ENCODE measurements at regions not wholly inside any gene's neighbourhood (a gene's known extent, or its start where the extent isn't known, plus 50 kb on each side); places are given as distances from the start of the nearest gene placed in this dataset.
"Not testable (repeated sequence)": the region's sequence is repeated elsewhere in the genome, so short reads cannot be mapped to it uniquely, and the experiment has no call there.

- in situ Hi-C loops (cut with HindIII; ENCODE audit: low sequenced_read_pairs) = no loop called here
- no peak for DNase-seq (ENCODE audit: low read depth, low spot score)
- TF ChIP-seq CTCF (IDR thresholded peaks at IDR 0.05; ENCODE audit: low read depth, low read length) = no peak
- H3K4me3 ChIP-seq (ENCODE audit: low read depth, low read length) = no peak overlapping the region
Observed at GRCh38 chr5:93219641-93220145, 361.3 kb downstream of the NR2F1-AS1 start.

GRCh38 chr5:93213111-93213794 is 367.8 kb downstream of the NR2F1-AS1 start:
- in situ Hi-C loops (cut with HindIII; ENCODE audit: low sequenced_read_pairs); DNase-seq (ENCODE audit: low read depth, low spot score); H3K4me3 ChIP-seq (ENCODE audit: low read depth, low read length): not testable (repeated sequence)

DNA sequence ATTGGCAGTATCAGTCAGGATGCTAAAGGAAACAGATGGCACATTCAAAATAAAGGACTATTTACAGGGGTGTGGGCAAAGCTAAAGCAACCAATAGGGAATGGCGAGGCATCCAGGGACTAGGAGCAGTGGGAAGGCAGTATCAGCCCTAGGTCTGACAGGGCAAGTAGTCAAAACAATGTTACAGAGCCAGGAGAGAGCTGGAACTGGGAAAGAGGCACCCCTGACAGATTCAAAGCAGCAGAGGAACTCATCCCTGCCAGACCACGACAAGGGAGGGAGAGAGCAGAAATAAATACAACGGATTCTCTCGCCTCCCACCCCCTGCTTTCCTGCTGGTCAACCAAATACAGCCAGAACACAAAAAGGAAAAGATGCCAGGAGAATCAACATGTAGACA is 371.5 kb downstream of the NR2F1-AS1 start:
- no peak overlapping the region for H3K4me3 ChIP-seq (ENCODE audit: low read depth, low read length)
- no peak for TF ChIP-seq CTCF (IDR thresholded peaks at IDR 0.05; ENCODE audit: low read depth, low read length)
- no peak for DNase-seq (ENCODE audit: low read depth, low spot score)
- in situ Hi-C loops (cut with HindIII; ENCODE audit: low sequenced_read_pairs) = no loop called here

- no peak for DNase-seq (ENCODE audit: low read depth, low spot score)
Observed at GRCh38 chr5:93208141-93208751, 372.8 kb downstream of the NR2F1-AS1 start.

GRCh38 chr5:93206203-93206602 is 374.8 kb downstream of the NR2F1-AS1 start:
- in situ Hi-C loops (cut with HindIII; ENCODE audit: low sequenced_read_pairs) = no loop called here
- no peak overlapping the region for H3K4me3 ChIP-seq (ENCODE audit: low read depth, low read length)
- TF ChIP-seq CTCF (IDR thresholded peaks at IDR 0.05; ENCODE audit: low read depth, low read length) = no peak
- no peak for DNase-seq (ENCODE audit: low read depth, low spot score)

More at GRCh38 chr5:93208141-93208751, 372.8 kb downstream of the NR2F1-AS1 start:
- no peak for TF ChIP-seq CTCF (IDR thresholded peaks at IDR 0.05; ENCODE audit: low read depth, low read length)
- H3K4me3 ChIP-seq (ENCODE audit: low read depth, low read length) = no peak overlapping the region
- in situ Hi-C loops (cut with HindIII; ENCODE audit: low sequenced_read_pairs) = no loop called here

DNA sequence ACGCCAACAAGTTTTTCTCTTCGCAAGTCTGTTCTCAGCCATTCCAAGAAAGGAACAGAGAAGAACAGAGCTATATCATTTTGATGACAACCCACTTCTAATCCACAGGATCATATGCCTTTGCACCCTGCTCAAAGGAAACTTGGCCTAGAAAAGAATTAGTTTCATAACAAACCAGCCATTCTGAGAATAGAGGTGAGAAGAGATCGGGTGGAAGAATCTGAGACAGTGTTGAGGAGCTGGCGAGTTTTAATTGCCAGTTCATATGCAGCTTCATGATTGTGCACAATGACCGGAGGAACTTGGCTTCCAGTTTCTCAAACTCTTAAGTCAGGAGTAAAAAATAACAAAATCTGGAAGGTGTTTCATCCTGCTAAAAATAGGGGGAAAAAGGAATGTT is 380.0 kb downstream of the NR2F1-AS1 start:
- DNase-seq (ENCODE audit: low read depth, low spot score) = no peak
- no peak for TF ChIP-seq CTCF (IDR thresholded peaks at IDR 0.05; ENCODE audit: low read depth, low read length)
- H3K4me3 ChIP-seq (ENCODE audit: low read depth, low read length) = no peak overlapping the region
- in situ Hi-C loops (cut with HindIII; ENCODE audit: low sequenced_read_pairs) = no loop called here

- no peak for TF ChIP-seq CTCF (IDR thresholded peaks at IDR 0.05; ENCODE audit: low read depth, low read length)
- no peak overlapping the region for H3K4me3 ChIP-seq (ENCODE audit: low read depth, low read length)
- in situ Hi-C loops (cut with HindIII; ENCODE audit: low sequenced_read_pairs) = no loop called here
- no peak for DNase-seq (ENCODE audit: low read depth, low spot score)
Observed at GRCh38 chr5:93196986-93197385, 384.0 kb downstream of the NR2F1-AS1 start.
